ENCODE measurements at regions not wholly inside any gene's neighbourhood (a gene's known extent, or its start where the extent isn't known, plus 50 kb on each side); places are given as distances from the start of the nearest gene placed in this dataset.

DNA sequence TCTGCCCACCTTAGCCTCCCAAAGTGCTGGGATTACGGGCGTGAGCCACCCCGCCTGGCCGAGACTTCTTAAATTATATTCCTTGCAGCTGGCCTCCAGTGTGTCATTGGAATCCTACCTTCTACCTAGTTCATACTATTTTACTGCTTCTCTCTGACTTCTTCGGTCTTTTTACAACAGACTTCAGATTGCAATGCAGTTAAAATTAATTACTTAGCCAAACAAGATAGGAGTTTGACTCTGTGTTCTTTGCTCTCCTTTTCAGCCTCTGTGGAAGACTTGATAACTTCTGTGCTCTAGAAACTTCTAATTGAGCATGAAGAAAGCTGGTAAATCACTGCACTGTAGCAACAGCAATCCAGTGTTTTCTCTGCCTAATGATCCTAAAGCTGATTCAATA is 199.5 kb downstream of the GASK1B start:
- no peak for DNase-seq (ENCODE audit: low read depth, low spot score)

DNA sequence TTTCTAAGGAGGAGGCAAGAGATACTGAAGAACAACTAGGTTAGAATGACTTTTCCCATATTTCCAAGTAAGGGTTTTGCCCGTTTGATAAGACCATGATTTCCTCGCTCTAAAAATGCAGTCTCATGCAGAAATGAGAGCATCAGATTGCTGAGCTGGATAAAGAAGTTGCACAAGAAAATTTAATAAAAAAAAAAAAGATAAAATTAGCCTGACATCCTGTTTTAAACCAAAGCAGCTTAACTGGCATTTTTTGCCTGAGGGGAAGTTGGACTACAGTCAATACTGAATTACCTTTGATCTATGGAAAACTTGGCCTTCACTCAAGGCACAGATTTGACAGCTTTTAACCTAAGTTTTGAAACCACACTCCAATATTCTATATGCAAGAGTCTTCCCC is 208.4 kb downstream of the GASK1B start:
- no peak for DNase-seq (ENCODE audit: low read depth, low spot score)

DNA sequence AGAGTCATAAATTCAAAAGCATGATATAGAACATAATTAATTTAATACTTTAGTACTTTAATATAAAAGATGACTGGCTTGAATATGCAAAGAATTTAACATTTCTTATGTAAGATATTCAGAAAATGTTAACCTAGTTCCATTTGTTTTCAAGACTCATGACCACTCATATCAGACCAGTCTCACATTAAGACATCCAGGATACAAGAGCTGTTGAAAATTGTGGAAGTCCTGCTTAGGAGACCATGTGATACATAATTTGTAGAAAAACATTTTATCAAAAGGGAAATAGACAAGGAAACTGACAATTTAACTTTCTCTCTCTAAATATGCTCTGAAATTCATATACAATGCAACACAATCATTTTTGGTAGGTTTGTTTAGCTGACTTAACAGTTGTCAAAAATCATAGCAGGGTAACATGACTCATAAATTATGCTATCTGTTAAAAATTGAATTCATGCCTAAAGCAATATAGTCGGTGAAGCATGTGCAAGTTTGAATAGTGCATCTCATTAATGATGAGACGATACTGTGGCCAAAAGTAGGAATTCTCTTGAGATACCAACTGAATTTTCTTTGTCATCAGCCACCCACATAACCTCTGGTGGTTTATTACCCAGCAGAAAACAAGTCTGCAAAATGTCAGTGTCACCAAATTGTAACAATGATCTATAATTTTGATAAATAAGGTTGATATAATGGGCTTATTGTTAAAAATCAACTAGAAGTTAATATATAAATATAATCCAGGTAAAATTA is 211.4 kb downstream of the GASK1B start:
- DNase-seq (ENCODE audit: low read depth, low spot score), result no peak

DNA sequence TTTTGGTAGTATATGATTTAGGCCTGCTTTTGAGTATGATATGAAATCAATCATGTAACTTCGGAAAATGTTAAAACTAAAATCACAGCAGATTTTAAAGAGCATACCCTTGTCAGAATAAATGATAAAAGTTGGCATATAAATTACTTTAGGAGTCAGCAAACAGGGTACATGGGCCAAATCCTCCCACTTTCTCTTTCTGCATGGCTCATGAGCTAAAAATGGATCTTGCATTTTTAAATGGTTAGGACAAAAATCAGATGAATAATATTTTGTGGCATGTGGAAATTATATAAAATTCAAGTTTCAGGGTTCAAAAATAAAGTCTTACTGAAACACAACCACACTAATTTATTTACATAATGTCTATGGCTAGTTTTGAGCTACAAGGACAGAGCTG is 214.9 kb downstream of the GASK1B start:
- DNase-seq (ENCODE audit: low read depth, low spot score), result no peak

DNA sequence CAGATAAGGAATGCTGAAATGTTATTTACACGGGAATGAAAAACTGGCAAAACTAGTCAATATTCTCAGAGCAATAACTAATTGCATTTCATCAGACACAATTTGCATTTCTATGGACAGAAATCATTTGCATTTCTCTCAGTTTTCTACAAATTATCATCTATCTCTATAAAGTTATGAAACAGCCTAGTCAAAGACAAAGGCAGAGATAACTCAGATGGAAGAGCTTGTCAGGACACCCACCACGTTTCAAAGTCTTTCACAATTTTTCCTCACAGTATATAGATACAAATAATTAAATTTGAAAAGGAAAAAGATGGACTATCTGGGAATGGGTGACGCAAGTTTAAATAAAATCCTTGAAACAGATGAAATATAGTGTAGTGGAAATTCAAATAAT is 230.8 kb downstream of the GASK1B start:
- DNase-seq (ENCODE audit: low read depth, low spot score), result no peak

DNA sequence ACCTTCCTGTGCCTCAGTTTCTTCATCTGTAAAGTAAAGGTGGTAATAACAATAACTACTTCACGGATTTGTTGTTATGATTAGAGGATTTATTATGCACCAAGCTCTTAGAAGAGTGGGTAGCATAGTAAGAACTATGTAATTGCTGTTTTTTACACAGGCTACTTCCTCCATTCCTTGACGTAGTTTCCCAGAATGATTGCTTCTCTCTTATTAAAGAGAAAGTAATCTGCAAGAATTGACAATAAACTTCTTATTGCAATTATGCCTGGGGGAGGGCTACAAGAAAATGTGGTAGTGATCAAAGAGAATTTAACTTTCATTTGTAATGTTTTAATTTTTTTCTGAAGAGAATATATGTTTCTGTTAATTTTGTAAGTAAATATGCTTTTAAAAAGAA is 238.7 kb downstream of the GASK1B start:
- DNase-seq (ENCODE audit: low read depth, low spot score), result no peak

DNA sequence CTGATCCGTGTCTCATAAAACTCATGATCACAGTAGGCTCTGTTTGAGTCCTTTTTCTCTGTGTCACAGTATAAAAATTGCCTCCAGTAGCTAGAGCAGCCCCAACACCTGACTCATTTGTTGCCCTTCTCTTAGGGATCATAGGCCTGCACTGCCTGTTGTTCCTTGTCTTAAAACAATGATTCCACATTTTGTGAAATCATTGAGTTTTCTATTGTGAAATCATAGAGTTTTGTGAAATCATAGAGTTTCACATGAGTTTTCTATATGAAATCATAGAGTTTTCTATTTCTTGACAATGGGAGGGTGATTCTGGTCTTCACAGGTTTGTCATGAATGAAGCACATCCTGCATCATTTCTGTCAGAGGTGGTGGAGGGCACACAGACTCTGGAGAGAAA is 239.9 kb downstream of the GASK1B start:
- no peak for DNase-seq (ENCODE audit: low read depth, low spot score)

DNA sequence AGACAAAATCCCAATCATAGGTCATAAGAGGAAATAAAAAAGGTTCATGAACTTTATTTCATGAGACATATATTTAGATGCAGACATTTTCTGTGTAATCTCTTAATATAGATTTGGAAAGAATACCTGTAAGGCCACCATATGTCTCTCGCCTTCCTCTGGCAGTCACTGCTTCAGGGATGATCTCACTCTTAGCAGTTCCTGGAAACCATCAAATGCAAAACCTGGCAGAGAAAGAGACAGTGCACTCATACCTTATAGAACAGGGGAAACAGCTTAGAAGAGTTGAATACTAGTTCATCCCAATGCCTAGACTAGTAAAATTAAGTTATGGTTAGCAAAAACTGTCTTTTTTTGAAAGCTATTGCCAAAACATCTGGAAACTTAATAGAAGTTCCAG is 243.3 kb downstream of the GASK1B start:
- DNase-seq (ENCODE audit: low read depth, low spot score), result no peak

DNA sequence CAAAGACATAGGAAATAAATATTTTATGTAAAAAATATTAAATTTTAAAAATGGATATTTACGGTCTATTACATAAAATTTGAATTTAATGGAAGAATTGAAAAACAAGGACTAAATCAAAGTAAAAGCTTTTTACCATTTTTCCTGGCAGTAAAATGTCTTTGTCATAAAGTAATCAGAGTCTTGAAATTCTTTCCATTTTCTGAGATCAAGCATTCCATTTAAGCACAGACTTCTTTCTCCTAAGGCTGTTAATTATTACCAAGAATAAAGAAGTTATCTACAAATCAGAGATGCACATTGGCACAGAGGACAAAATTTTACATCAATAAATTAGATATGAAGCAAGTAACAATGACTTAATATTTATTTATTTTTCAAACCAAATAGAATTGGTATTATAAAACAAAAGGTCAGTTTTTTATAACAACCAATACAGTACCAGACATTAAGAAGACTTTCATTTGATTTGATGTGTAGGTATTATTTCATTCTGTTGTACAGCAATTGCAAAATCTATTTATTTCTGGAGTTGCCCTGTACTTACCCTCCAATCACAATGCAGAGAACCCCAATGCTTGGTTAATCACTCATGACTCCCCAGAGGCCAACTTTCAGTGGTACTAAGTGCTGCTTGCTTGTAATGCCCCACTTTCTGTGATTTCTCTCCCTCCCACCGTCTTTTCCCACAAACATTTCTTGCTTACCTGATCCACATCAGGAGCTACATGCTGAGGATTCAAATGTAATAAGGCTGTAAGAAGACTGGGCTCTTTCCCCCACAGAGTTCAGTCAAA is 254.6 kb downstream of the GASK1B start:
- DNase-seq (ENCODE audit: low read depth, low spot score), result no peak

DNA sequence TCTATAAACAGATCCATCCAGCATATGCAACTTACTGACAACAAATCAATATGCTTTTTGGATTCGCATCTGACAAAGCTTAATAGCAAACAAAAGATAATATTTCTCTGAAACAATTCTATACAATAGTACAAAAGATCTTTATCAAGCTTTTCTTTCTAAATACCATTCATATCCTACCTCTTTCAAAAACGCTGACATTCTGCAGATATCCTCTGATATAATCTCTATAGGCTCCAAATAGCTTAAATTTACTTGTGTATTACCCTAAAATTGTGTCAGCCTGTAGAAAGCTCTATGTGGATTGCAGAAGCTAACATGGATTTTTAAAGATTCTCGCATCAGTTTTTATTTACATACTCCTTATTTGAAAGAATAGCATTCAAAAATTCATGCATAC is 260.6 kb downstream of the GASK1B start:
- no peak for DNase-seq (ENCODE audit: low read depth, low spot score)

DNA sequence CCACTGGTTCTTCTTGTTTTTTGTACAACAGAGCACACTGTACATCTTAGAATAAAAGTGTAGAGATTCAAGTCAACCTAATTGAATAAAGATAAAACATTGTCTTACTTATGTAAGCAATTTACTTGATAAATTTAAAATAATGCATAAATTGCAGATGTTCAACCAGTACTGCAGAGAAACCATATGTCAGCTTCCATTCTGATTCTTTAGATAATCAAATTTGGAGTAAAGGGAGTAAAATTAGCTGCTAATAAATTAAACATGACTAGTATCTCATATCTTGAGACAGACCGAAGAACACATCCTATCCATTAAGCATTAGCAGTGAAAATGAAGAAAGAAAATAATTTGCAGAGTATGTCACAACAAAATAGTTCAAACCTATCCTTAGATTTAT is 261.2 kb downstream of the GASK1B start:
- no peak for DNase-seq (ENCODE audit: low read depth, low spot score)

DNA sequence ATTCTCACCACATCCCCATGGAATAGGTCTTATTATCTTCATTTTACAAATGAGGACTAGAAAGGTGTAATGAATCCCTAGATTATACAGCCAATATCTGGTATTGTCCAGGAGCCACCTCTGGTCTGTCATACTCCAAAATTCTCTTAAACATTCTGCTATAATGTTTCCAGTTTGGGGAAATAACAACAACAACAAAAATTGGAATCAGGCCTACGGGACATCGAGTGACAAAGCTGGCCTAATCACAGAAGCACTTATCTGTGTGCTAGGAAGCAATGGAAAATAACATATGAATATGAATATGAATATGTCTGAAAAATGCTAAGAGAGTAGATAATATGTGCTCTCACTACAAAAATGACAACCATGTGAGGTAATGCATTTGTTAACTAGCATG is 264.1 kb downstream of the GASK1B start:
- DNase-seq (ENCODE audit: low read depth, low spot score), result no peak

DNA sequence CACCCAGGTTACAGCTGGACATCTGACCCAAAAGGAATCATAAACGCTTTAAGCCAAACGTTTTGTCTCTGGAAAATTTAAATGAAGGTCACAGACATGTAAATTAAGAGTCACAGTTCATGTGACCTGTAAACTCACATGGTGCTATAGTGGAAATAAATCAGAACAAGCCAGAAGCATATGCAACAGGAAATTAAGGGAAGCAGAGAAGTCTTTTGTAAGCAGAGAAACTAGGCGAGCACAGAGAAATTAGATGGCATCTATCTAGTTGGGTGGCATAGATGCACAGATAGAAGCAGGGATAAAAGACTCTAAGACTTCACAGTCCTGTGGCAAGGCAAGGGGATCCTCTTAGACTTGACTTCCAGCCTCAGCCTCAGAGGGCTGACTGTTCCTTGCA is 264.8 kb downstream of the GASK1B start:
- DNase-seq (ENCODE audit: low read depth, low spot score), result no peak

DNA sequence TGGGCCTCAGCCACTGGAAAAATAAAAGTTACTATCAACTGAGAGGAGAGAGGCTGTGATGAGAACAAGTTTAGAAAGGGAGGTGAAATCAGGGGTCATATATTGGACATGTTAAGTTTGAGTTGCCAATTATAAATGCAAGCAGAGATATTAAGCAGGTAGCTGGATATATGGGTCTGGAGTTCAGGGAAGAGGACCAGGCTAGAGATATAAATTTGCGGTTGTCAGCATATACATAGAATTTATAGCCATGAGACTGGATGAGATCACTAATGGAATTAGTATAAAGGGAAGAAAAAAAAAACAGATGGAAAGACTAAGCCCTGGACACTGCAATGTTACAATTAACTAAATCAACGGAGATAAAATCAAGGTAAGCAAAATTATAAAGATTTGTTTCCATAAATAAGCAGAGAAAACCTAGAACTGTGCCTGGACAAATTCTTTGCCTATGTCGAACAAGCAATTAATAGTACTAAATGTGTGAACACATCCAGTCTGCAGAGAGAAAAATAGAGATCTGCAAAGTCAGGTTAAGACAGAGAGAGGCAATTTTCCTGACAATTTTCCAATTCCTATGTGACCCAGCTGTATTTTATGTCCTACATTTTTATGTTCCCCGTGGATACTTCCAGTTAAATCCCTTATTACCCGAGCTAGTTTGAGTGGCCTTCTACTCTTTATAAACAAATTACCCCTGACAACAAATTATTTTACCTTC is 265.4 kb downstream of the GASK1B start:
- no peak for DNase-seq (ENCODE audit: low read depth, low spot score)

DNA sequence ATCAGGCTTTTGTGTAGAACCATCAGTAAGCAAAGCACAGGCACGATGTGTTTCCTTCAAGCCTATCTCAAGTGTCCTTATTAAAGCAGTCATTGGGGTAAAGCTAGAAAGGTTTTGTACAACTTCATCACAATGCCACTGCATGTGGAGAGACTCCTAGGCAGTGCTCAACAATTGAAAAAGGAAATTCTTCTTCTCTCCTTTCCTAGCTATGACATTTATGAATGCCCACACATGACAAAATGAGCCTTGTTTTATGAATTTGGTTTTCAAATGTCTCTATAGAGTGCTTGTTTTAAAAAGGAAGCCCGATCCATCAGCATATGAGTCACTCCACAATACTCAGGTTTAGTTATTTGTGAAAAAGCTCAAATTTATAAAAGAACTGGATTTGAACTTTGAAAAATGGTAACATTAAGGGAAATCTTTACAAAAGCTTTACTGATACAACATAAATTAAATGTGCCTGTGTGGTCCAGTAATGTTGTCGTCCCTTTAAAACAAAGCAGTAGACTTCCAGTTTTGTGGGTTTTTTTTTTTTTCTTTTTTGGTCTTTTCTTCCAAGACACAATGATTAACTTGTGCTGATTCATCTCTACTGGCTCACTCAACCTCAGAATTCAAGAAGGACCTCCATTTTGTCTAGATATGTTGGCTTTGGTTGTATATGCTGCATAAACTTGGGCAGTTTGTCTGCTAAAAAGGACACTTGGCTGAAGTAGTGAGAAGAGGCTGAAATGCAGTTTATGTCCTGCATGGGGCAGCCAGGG is 273.8 kb downstream of the GASK1B start:
- DNase-seq (ENCODE audit: low read depth, low spot score), result no peak

DNA sequence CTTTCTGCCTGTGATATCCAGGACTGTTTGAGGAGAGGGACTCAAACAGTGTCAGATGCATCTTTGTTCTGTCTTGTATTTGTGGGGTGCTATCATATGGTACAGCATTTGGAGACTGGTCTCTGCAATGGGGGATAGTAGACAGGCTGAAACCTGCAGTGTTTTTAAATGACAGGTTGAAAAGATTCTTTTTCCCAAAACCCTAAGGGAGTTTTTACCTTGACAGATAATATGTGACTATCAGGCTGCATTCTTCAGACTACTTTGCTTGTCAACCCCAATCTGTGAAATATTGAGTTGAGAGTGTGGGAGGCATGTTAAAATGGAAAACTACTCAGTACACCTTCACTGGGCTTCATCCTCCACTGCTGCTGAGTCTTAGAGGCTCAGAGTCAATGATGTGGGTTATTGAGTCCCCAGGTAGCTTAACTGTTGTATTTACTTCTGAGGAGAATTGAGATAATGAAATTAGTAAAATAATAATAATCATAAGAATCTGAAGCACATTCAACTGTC is 274.9 kb downstream of the GASK1B start:
- DNase-seq (ENCODE audit: low read depth, low spot score), result no peak

DNA sequence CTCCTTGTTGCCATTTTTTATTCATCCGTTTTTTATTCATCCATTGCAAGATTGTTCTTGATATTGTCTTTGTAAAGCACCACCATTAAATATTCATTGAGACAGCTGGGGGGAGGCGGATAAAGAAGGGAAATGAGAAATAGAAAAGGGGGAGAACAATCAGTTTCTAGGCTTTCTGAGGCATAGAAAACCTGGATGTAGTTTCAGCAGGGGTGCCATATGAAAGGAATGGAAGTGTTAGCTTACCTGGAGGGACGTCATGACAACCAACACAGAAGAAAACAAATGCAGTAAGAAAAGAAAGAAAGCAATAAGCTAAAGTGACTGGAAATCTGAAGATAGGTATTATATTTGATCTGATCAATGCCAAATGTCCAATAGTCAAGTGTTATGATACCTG is 276.1 kb downstream of the GASK1B start:
- DNase-seq (ENCODE audit: low read depth, low spot score), result no peak

DNA sequence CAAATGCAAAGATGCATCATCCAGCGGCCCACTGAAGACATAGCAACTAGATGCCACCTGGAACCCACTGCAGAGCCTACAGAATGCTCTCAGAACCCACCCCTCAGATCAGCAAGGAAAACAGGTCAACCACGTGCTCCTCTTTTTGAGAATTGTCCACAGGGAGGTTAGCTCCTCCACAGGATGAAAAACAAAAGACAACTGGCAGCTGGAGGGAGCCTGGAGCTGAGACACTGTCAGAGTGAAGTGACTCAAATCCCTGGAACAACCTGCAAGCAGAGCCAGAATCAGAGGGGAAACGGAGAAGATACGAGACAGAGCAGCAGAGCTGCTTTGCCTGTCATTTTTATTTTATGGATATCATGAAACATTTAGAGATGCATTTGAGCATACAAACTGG is 277.6 kb downstream of the GASK1B start:
- DNase-seq (ENCODE audit: low read depth, low spot score), result no peak

DNA sequence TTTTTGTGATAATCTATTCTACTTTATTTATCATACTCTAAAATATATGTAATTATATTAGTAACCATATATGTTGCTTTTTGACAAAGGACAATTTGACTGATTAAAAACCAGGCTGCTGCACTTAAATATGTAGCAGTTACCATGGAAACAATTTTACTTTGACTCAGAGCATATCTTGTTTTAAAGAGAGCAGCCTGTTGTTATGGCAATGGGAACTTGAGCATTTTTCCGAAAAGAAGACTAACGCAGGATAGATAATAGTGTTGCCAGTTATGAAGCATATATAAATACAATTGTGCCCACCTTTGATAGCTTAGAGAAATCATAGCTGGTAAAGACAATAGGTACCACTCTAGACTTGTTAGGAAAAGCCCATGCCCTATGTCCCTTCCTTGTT is 283.0 kb downstream of the GASK1B start:
- no peak for DNase-seq (ENCODE audit: low read depth, low spot score)

DNA sequence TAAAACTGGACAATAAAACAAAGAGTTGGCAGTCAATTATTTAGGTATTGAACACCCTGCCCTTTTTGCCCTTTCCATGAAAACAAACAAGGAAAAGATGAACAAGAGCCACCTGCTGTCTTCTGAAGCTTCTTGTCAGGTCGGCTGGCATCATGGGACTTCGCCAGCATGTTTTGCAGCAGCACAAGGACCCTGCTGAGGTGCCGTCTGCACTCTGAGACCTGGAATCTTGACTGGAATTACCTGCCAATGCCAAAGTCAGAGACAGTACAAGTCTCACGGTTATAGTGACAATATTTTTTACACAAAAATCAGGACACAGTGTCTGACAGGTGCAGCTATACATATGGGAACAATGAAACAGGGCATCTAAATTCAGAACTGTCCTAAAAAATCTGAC is 284.5 kb downstream of the GASK1B start:
- no peak for DNase-seq (ENCODE audit: low read depth, low spot score)

DNA sequence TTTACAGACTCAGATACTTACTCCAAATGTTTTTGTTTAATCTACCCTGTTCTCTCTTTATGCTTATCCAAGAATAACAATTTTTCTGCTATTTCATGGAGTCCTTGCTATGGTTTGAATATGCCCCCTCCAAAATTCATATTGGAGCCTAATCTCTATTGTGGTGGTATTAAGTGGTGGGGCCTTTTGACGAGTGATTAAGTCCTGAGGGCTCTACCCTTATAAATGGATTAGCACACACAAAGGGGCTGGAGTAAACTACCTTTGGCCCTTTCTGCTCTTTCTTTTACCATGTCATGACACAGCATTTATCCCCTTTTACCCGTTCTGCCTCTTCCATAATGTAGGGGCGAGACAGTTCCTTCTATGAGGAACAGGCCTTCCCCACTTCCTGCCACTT is 285.5 kb downstream of the GASK1B start:
- no peak for DNase-seq (ENCODE audit: low read depth, low spot score)

DNA sequence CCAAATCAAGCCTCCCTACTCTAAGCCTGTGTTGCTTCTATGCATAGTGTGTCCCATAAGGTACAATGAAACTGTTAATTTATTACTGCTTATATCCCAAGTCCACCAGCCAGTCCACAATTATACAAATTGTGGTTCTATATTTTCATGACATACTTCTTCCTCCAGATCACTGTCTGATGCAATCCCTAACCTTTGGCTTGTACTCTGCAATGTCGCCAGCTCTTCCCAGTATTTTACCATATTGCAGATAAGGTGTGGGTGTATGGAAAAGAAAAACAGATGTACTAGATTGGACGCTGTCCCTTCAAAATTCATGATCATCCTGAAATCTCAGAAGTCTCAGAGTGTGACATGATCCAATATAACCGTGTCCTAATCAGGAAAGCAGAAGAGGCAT is 286.2 kb downstream of the GASK1B start:
- DNase-seq (ENCODE audit: low read depth, low spot score), result no peak
